ENCODE measurements at regions not wholly inside any gene's neighbourhood (a gene's known extent, or its start where the extent isn't known, plus 50 kb on each side); places are given as distances from the start of the nearest gene placed in this dataset.
"Not testable (repeated sequence)": the region's sequence is repeated elsewhere in the genome, so short reads cannot be mapped to it uniquely, and the experiment has no call there.

GRCh38 chr7:152564656-152565250 is 111.2 kb downstream of the XRCC2 start:
- FAIRE-seq (no peak), DNase-seq (ENCODE audit: insufficient read length, low spot score) (no peak)
- TF ChIP-seq POLR2A (IDR thresholded peaks at IDR 0.05; ENCODE audit: low read depth, low read length) = no peak

GRCh38 chr7:152556013-152556755 is 119.8 kb downstream of the XRCC2 start:
- DNase-seq (ENCODE audit: insufficient read length, low spot score) = no peak
- FAIRE-seq = no peak
- no peak for TF ChIP-seq POLR2A (IDR thresholded peaks at IDR 0.05; ENCODE audit: low read depth, low read length)

GRCh38 chr7:152553671-152554317 is 118.0 kb upstream of the KMT2C start:
- FAIRE-seq (no peak), DNase-seq (ENCODE audit: insufficient read length, low spot score) (no peak)
- TF ChIP-seq POLR2A (IDR thresholded peaks at IDR 0.05; ENCODE audit: low read depth, low read length) = no peak

GRCh38 chr7:152551304-152552036 is 115.7 kb upstream of the KMT2C start:
- TF ChIP-seq POLR2A (IDR thresholded peaks at IDR 0.05; ENCODE audit: low read depth, low read length) = no peak
- DNase-seq (ENCODE audit: insufficient read length, low spot score) (no peak), FAIRE-seq (no peak)

GRCh38 chr7:152544971-152545619 is 109.3 kb upstream of the KMT2C start:
- TF ChIP-seq POLR2A (IDR thresholded peaks at IDR 0.05; ENCODE audit: low read depth, low read length) = no peak
- DNase-seq (ENCODE audit: insufficient read length, low spot score) (no peak), FAIRE-seq (no peak)

GRCh38 chr7:152544481-152544927 is 108.7 kb upstream of the KMT2C start:
- no peak for FAIRE-seq
- no peak for DNase-seq (ENCODE audit: insufficient read length, low spot score)
- no peak for TF ChIP-seq POLR2A (IDR thresholded peaks at IDR 0.05; ENCODE audit: low read depth, low read length)

GRCh38 chr7:152543799-152544198 is 108.0 kb upstream of the KMT2C start:
- DNase-seq (ENCODE audit: insufficient read length, low spot score) (no peak), FAIRE-seq (no peak)
- TF ChIP-seq POLR2A (IDR thresholded peaks at IDR 0.05; ENCODE audit: low read depth, low read length) = no peak

GRCh38 chr7:152541892-152542291 is 106.1 kb upstream of the KMT2C start:
- FAIRE-seq = no peak
- TF ChIP-seq POLR2A (IDR thresholded peaks at IDR 0.05; ENCODE audit: low read depth, low read length) = no peak
- DNase-seq (ENCODE audit: insufficient read length, low spot score) = no peak

- DNase-seq (ENCODE audit: insufficient read length, low spot score); FAIRE-seq: not testable (repeated sequence)
Observed at GRCh38 chr7:152539190-152539495, 103.3 kb upstream of the KMT2C start.

- not testable (repeated sequence) for DNase-seq (ENCODE audit: insufficient read length, low spot score); FAIRE-seq
Observed at GRCh38 chr7:152538346-152539189, 102.8 kb upstream of the KMT2C start.

- DNase-seq (ENCODE audit: insufficient read length, low spot score) (no peak), FAIRE-seq (no peak)
- TF ChIP-seq POLR2A (IDR thresholded peaks at IDR 0.05; ENCODE audit: low read depth, low read length) = no peak
Observed at GRCh38 chr7:152537639-152538038, 101.8 kb upstream of the KMT2C start.

GRCh38 chr7:152528612-152529011 is 92.8 kb upstream of the KMT2C start:
- DNase-seq (ENCODE audit: insufficient read length, low spot score) (no peak), FAIRE-seq (no peak)
- TF ChIP-seq POLR2A (IDR thresholded peaks at IDR 0.05; ENCODE audit: low read depth, low read length) = no peak

GRCh38 chr7:152527610-152528032 is 91.8 kb upstream of the KMT2C start:
- FAIRE-seq = no peak
- DNase-seq (ENCODE audit: insufficient read length, low spot score) = no peak
- TF ChIP-seq POLR2A (IDR thresholded peaks at IDR 0.05; ENCODE audit: low read depth, low read length) = no peak
